ENCODE measurements at regions not wholly inside any gene's neighbourhood (a gene's known extent, or its start where the extent isn't known, plus 50 kb on each side); places are given as distances from the start of the nearest gene placed in this dataset.

- no peak for DNase-seq
Observed at GRCh38 chr6:82679232-82679631, 315.6 kb downstream of the TPBG start.

GRCh38 chr6:82680192-82680591, 316.6 kb downstream of the TPBG start:
- DNase-seq, result no peak

- no peak for DNase-seq
Observed at GRCh38 chr6:82681119-82681714, 317.6 kb downstream of the TPBG start.

- DNase-seq, result no peak
Observed at GRCh38 chr6:82686719-82687118, 323.1 kb downstream of the TPBG start.

GRCh38 chr6:82687855-82688254, 324.2 kb downstream of the TPBG start:
- no peak for DNase-seq

- no peak for DNase-seq
Observed at GRCh38 chr6:82690283-82690682, 326.7 kb downstream of the TPBG start.

- DNase-seq, result no peak
Observed at GRCh38 chr6:82691997-82692396, 328.4 kb downstream of the TPBG start.

GRCh38 chr6:82693094-82693493, 329.5 kb downstream of the TPBG start:
- DNase-seq, result no peak

GRCh38 chr6:82701341-82701740, 337.7 kb downstream of the TPBG start:
- DNase-seq, result no peak

- no peak for DNase-seq
Observed at GRCh38 chr6:82702574-82702973, 339.0 kb downstream of the TPBG start.

GRCh38 chr6:82703230-82703629, 339.6 kb downstream of the TPBG start:
- DNase-seq, result no peak

GRCh38 chr6:82704045-82704444, 340.4 kb downstream of the TPBG start:
- DNase-seq, result no peak

GRCh38 chr6:82705579-82705978, 342.0 kb downstream of the TPBG start:
- no peak for DNase-seq

GRCh38 chr6:82711105-82711827, 347.6 kb downstream of the TPBG start:
- no peak for DNase-seq

- peak; percentile 71 for DNase-seq
Observed at GRCh38 chr6:82711971-82712370, 348.4 kb downstream of the TPBG start.

- no peak for DNase-seq
Observed at GRCh38 chr6:82712389-82712788, 348.8 kb downstream of the TPBG start.

GRCh38 chr6:82712826-82713225, 349.2 kb downstream of the TPBG start:
- no peak for DNase-seq

- no peak for DNase-seq
Observed at GRCh38 chr6:82720992-82721391, 344.6 kb downstream of the UBE3D start.

- no peak for DNase-seq
Observed at GRCh38 chr6:82735790-82736189, 329.9 kb downstream of the UBE3D start.

- no peak for DNase-seq
Observed at GRCh38 chr6:82737965-82738364, 327.7 kb downstream of the UBE3D start.

- no peak for DNase-seq
Observed at GRCh38 chr6:82738773-82739172, 326.9 kb downstream of the UBE3D start.

GRCh38 chr6:82739303-82739702, 326.3 kb downstream of the UBE3D start:
- no peak for DNase-seq

- DNase-seq, result no peak
Observed at GRCh38 chr6:82740072-82740471, 325.6 kb downstream of the UBE3D start.

GRCh38 chr6:82741325-82741995, 324.2 kb downstream of the UBE3D start:
- no peak for DNase-seq
